PC-3 (cell line): ENCODE measurements at regions not wholly inside any gene's neighbourhood (a gene's known extent, or its start where the extent isn't known, plus 50 kb on each side); places are given as distances from the start of the nearest gene placed in this dataset.
A peak's percentile ranks its signal among the peaks of the same experiment; 100 is the strongest.

Experiments used
- ATAC-seq: fragments of 200-7000 bp; cut with Tn5 transposase; 2 replicates; pipeline ENCODE4 v1.9.1; 2020; ENCODE audit warnings: mild to moderate bottlenecking, moderate library complexity
- BruUV-seq: library from RNA; stranded (reverse); fragments of 400-500 nt; replicated peaks from 2 replicates; lab custom pipeline; 2021; lab: Mats Ljungman, UMichigan
- CTCF ChIA-PET: fragments of 300-600 bp; sonication (Branson Sonifier 250); formaldehyde crosslinking; loops from one replicate; lab custom pipeline; 2022; ENCODE audit warnings: antibody characterized with exemption; lab: Charles Lee
- POLR2A ChIA-PET: fragments of 300-600 bp; sonication (Branson Sonifier 250); formaldehyde crosslinking; loops from one replicate; lab custom pipeline; 2022; ENCODE audit warnings: antibody characterized with exemption; ENCODE audit not compliant: unreplicated experiment; lab: Charles Lee
- DNase-seq: peaks from one replicate; pipeline ENCODE4 v3.0.0-alpha.2; 2015
- H2AFZ ChIP-seq: fragments of 300-600 bp; sonication (generic); 2 replicates; pipeline ENCODE4 v1.6.0; 2016; ENCODE audit warnings: antibody characterized with exemption, low read length
- H3F3A ChIP-seq: fragments of 300-600 bp; sonication (generic); one replicate; pipeline ENCODE4 v1.6.0; 2017; ENCODE audit warnings: antibody characterized with exemption, low read length, control low read depth, mild to moderate bottlenecking; ENCODE audit not compliant: unreplicated experiment
- H3K27ac ChIP-seq: fragments of 300-600 bp; sonication (generic); 2 replicates; pipeline ENCODE4 v1.5.1; 2016; ENCODE audit warnings: mild to moderate bottlenecking, low read length
- H3K27me3 ChIP-seq: fragments of 300-600 bp; sonication (generic); 2 replicates; pipeline ENCODE4 v1.6.1; 2016; ENCODE audit warnings: low read length, mixed read lengths
- H3K36me3 ChIP-seq: fragments of 300-600 bp; sonication (generic); 2 replicates; pipeline ENCODE4 v1.6.1; 2016; ENCODE audit warnings: low read depth, mixed run types, low read length, mixed read lengths
- H3K4me1 ChIP-seq: fragments of 300-600 bp; sonication (generic); 2 replicates; pipeline ENCODE4 v1.5.1; 2016; ENCODE audit warnings: low read length; ENCODE audit not compliant: insufficient read depth
- H3K4me2 ChIP-seq: fragments of 300-600 bp; sonication (generic); 2 replicates; pipeline ENCODE4 v1.6.0; 2016; ENCODE audit warnings: low read length
- H3K4me3 ChIP-seq: fragments of 300-600 bp; sonication (generic); 2 replicates; pipeline ENCODE4 v1.5.1; 2016; ENCODE audit warnings: mild to moderate bottlenecking, low read length, mixed read lengths
- H3K79me2 ChIP-seq: fragments of 300-600 bp; sonication (generic); 2 replicates; pipeline ENCODE4 v1.6.1; 2017; ENCODE audit warnings: low read length, mixed read lengths
- H3K9ac ChIP-seq: fragments of 300-600 bp; sonication (generic); 2 replicates; pipeline ENCODE4 v1.6.0; 2016; ENCODE audit warnings: mild to moderate bottlenecking, low read length
- H3K9me2 ChIP-seq: fragments of 300-600 bp; sonication (generic); replicated peaks from 2 replicates; pipeline ENCODE4 v1.6.1; 2016; ENCODE audit warnings: mixed run types, low read length, mixed read lengths
- H3K9me3 ChIP-seq: fragments of 300-600 bp; sonication (generic); 2 replicates; pipeline ENCODE4 v1.6.1; 2016; ENCODE audit warnings: low read length, mixed read lengths
- H4K20me1 ChIP-seq: fragments of 300-600 bp; sonication (generic); 2 replicates; pipeline ENCODE4 v1.6.1; 2016; ENCODE audit warnings: low read length, mixed read lengths
- EZH2 ChIP-seq: fragments of 300-600 bp; sonication (generic); IDR thresholded peaks from one replicate; pipeline ENCODE4 v1.6.1; 2017; ENCODE audit warnings: antibody characterized with exemption, mild to moderate bottlenecking, low read length; ENCODE audit not compliant: unreplicated experiment
- EZH2phosphoT487 ChIP-seq: fragments of 300-600 bp; sonication (generic); IDR thresholded peaks from 2 replicates; pipeline ENCODE4 v1.6.1; 2018; ENCODE audit warnings: mild to moderate bottlenecking, antibody characterized with exemption, low read length, borderline replicate concordance
- intact Hi-C: fragments of 100-400 bp; cut with micrococcal nuclease; formaldehyde crosslinking; loops from 2 replicates; pipeline ENCODE4 v1.9.0; 2023
- TF ChIP-seq, protein P1 (sequence below): fragments of 300-600 bp; sonication (generic); conservative IDR thresholded peaks from 2 replicates; pipeline ENCODE4 v1.5.1; 2017; ENCODE audit warnings: antibody characterized with exemption, low read depth, mild to moderate bottlenecking, low read length

DNA sequence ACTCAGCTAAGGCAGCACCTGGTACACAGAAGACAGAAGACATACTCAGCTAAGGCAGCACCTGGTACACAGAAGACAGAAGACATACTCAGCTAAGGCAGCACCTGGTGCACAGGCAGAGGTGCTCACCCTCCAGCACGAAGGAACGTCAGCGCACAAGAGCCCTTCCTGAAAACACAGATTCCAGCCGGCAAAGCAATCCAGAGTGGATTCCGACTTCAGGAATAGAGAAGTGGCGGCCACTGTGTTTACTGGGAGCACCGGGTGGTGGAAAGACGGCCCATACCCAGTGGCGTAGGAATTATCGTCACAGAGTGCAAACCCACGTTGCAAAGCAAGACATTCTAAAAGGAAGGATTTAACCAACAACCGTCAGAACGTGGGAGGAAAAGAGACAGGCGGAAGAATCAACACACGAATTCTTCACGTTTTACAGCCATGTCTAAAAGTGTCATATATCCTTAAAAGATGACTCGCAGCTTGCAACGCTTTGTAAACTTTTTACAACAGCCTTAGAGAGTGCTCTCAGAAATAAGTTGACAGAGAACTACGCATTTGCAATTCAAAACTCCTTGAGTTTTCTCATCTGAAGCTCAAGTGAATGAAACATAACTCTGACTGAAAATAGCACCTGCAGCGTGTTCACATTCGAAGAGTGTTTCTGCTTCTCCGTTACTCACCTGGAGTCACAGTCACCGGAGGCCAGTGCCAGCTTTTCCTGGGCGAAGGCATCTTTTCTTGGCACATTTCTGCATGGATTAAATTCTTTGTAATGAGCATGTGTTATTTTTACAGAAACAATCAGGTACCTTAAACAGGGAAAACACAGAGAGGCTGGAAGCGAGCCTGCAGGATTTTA lies 55.8 kb upstream of the GALNT9 start:
- Histone ChIP-seq H4K20me1 (no peaks in the 10 kb centered on the region), H3K9me2 (no peaks in the 10 kb centered on the region), H3K4me1 (no peaks in the 10 kb centered on the region), H3K79me2 (no peaks in the 10 kb centered on the region), H3K4me3 (no peak overlapping the region), H3K36me3 (no peaks in the 10 kb centered on the region), H3K9me3 (no peaks in the 10 kb centered on the region), H3F3A (no peaks in the 10 kb centered on the region), H3K27me3 (peaks cover 80% of the 10 kb centered on the region), H2AFZ (no peak overlapping the region), H3K9ac (no peak overlapping the region), H3K4me2 (no peak overlapping the region), H3K27ac (no peak overlapping the region)
- TF ChIP-seq, protein P1, sequence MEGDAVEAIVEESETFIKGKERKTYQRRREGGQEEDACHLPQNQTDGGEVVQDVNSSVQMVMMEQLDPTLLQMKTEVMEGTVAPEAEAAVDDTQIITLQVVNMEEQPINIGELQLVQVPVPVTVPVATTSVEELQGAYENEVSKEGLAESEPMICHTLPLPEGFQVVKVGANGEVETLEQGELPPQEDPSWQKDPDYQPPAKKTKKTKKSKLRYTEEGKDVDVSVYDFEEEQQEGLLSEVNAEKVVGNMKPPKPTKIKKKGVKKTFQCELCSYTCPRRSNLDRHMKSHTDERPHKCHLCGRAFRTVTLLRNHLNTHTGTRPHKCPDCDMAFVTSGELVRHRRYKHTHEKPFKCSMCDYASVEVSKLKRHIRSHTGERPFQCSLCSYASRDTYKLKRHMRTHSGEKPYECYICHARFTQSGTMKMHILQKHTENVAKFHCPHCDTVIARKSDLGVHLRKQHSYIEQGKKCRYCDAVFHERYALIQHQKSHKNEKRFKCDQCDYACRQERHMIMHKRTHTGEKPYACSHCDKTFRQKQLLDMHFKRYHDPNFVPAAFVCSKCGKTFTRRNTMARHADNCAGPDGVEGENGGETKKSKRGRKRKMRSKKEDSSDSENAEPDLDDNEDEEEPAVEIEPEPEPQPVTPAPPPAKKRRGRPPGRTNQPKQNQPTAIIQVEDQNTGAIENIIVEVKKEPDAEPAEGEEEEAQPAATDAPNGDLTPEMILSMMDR: no peak
- TF ChIP-seq EZH2 (peak; percentile 49), EZH2phosphoT487 (no peak)
- ChIA-PET CTCF (no interaction called here), POLR2A (interaction anchor here (0.6 kb wide), 1 partner anchor 11 kb away, joined by 3 read pairs; no protein-coding TSS in a partner anchor)
- no TSS peak for BruUV-seq
- intact Hi-C loops: no loop called here
- DNase-seq: no peak
- peak; percentile 22 for ATAC-seq

DNA sequence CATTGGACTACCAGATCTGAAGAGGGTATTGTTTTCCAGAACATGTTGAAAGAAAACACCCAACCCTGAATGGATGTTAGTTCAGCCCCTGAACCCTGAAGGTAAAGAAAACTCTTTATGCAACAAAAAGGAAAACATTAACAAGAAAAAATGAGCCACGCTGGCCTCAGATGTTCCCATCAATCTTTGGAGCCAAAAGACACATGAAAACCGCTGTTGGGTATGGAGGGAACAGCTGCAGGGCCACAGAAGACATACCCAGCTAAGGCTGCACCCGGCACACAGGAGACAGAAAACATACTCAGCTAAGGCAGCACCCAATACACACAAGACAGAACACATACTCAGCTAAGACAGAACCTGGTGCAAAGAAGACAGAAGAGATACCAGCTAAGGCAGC lies 51.3 kb upstream of the GALNT9 start:
- H3F3A ChIP-seq: no peaks in the 10 kb centered on the region
- no peaks in the 10 kb centered on the region for H3K4me1 ChIP-seq
- H2AFZ ChIP-seq: no peak overlapping the region
- H3K79me2 ChIP-seq: no peaks in the 10 kb centered on the region
- ChIA-PET POLR2A (no interaction called here), CTCF (no interaction called here)
- H3K9ac ChIP-seq: no peak overlapping the region
- H4K20me1 ChIP-seq: no peaks in the 10 kb centered on the region
- no peaks in the 10 kb centered on the region for H3K36me3 ChIP-seq
- BruUV-seq: no TSS peak
- no peak for DNase-seq
- no peak overlapping the region for H3K4me3 ChIP-seq
- H3K9me3 ChIP-seq: no peaks in the 10 kb centered on the region
- no peak for ATAC-seq
- no peak overlapping the region for H3K27ac ChIP-seq
- peaks cover 75% of the 10 kb centered on the region for H3K27me3 ChIP-seq
- intact Hi-C loops: no loop called here
- H3K9me2 ChIP-seq: no peaks in the 10 kb centered on the region
- H3K4me2 ChIP-seq: no peak overlapping the region
- TF ChIP-seq EZH2phosphoT487: no peak

DNA sequence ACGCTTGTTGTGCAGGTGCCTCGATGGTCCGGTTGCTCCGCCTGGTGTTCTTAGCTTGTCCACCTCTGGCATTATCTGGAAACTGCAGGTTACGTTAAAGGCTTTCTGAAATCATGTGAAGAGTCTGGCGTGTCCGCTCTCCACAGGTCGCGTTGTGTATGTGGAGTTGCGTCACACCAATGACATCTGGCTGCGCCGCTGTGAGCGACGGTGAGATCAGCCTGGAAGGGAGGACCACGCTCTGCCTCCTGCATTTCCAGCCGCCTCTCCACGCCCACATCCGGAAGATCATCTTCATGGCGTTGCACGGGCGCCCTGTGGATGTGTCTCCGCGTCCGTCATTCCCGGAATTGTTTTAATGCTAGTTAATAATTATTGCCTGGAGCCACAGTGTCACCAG lies 50.6 kb upstream of the GALNT9 start:
- Histone ChIP-seq H3K27ac (no peak overlapping the region), H3K9ac (no peak overlapping the region), H3K27me3 (peaks cover 75% of the 10 kb centered on the region), H3K36me3 (no peaks in the 10 kb centered on the region), H3K4me2 (no peak overlapping the region), H4K20me1 (no peaks in the 10 kb centered on the region), H2AFZ (no peak overlapping the region), H3K4me3 (no peak overlapping the region), H3K9me3 (no peaks in the 10 kb centered on the region), H3K79me2 (no peaks in the 10 kb centered on the region), H3K9me2 (no peaks in the 10 kb centered on the region), H3F3A (no peaks in the 10 kb centered on the region), H3K4me1 (no peaks in the 10 kb centered on the region)
- POLR2A ChIA-PET: no interaction called here
- BruUV-seq: no TSS peak
- TF ChIP-seq, protein P1: no peak
- TF ChIP-seq EZH2phosphoT487 (no peak), EZH2 (no peak)
- ATAC-seq: no peak
- intact Hi-C loops: no loop called here
- DNase-seq: no peak
- CTCF ChIA-PET: no interaction called here
